HepG2 (cell line): ENCODE measurements at regions not wholly inside any gene's neighbourhood (a gene's known extent, or its start where the extent isn't known, plus 50 kb on each side); places are given as distances from the start of the nearest gene placed in this dataset.

Source experiments
- ATAC-seq: fragments of 200-7000 bp; cut with Tn5 transposase; 3 replicates; pipeline ENCODE4 v1.9.1; 2020; ENCODE audit warnings: mild to moderate bottlenecking, moderate library complexity
- BruUV-seq: library from RNA; stranded (reverse); fragments of 400-500 nt; replicated peaks from 2 replicates; lab custom pipeline; 2021; lab: Mats Ljungman, UMichigan
- CTCF ChIA-PET: fragments of 300-600 bp; formaldehyde crosslinking; extraction: SDS; loops from one replicate; lab custom pipeline; 2021; ENCODE audit warnings: low total read pairs, inconsistent platforms, low intra/inter-chr PET ratio; lab: Yijun Ruan, JAX
- POLR2A ChIA-PET: fragments of 350-600 bp; sonication (Branson Sonifier 250); formaldehyde crosslinking; loops from one replicate; lab custom pipeline; 2020; ENCODE audit warnings: antibody characterized with exemption, inconsistent platforms; lab: Yijun Ruan, JAX
- DNase-seq: peaks from one replicate; pipeline ENCODE4 v3.0.0-alpha.2; 2015; ENCODE audit warnings: low spot score
- FAIRE-seq: peaks from 3 replicates; lab custom pipeline; 2011; peaks lifted over from hg19 to GRCh38; lab: Jason Lieb, UNC
- H2AFZ ChIP-seq: one replicate; pipeline ENCODE4 v1.6.1; 2011; ENCODE audit warnings: low read length, inconsistent platforms
- H3K27ac ChIP-seq: fragments of 300-600 bp; 3 replicates; pipeline ENCODE4 v1.8.0; 2011; ENCODE audit warnings: mixed run types, mild to moderate bottlenecking, mixed read lengths, low read length, inconsistent platforms; ENCODE audit not compliant: insufficient read depth; ENCODE audit errors: extremely low read length
- H3K27me3 ChIP-seq, 2 experiments: fragments of 200-600 bp in 1 of 2; 2 replicates in 1 of 2; 3 replicates in 1 of 2; pipeline versions ENCODE4 v1.6.0 to v1.8.0; 2011; ENCODE audit warnings: low read length in 2 of 2, mild to moderate bottlenecking in 2 of 2, moderate library complexity in 2 of 2, inconsistent platforms in 1 of 2; ENCODE audit not compliant: insufficient read depth in 2 of 2, control insufficient read depth in 1 of 2
- H3K36me3 ChIP-seq, 2 experiments: fragments of 200-600 bp in 1 of 2; replicated peaks in 1 of 2; 2 replicates in 1 of 2; 3 replicates in 1 of 2; pipeline versions ENCODE4 v1.5.1 to v1.8.0; 2011; ENCODE audit warnings: low read length in 2 of 2, inconsistent platforms in 1 of 2; ENCODE audit not compliant: insufficient read depth in 2 of 2, control insufficient read depth in 1 of 2
- H3K4me1 ChIP-seq: 2 replicates; pipeline ENCODE4 v1.5.1; 2012; ENCODE audit warnings: low read length, inconsistent platforms; ENCODE audit not compliant: insufficient read depth
- H3K4me2 ChIP-seq: 2 replicates; pipeline ENCODE4 v1.6.0; 2011; ENCODE audit warnings: low read depth, low read length, inconsistent platforms
- H3K4me3 ChIP-seq, 3 experiments: fragments of 200-600 bp in 1 of 3; sonication (generic), shearing (Covaris generic) in 1 of 3; replicated peaks in 1 of 3; 2 replicates each; pipeline ENCODE4 v1.5.1; 2011 to 2016; ENCODE audit warnings: low read length in 3 of 3, inconsistent platforms in 2 of 3, low read depth in 2 of 3, mild to moderate bottlenecking in 2 of 3, control low read depth in 1 of 3, mixed read lengths in 1 of 3; ENCODE audit not compliant: insufficient read depth in 1 of 3
- H3K79me2 ChIP-seq: one replicate; pipeline ENCODE4 v1.6.1; 2011; ENCODE audit warnings: low read length, inconsistent platforms; ENCODE audit not compliant: insufficient read depth
- H3K9ac ChIP-seq: 2 replicates; pipeline ENCODE4 v1.6.0; 2011; ENCODE audit warnings: mild to moderate bottlenecking, low read depth, low read length, inconsistent platforms; ENCODE audit not compliant: insufficient read depth
- H3K9me3 ChIP-seq: 2 replicates; pipeline ENCODE4 v1.5.1; 2012; ENCODE audit warnings: mild to moderate bottlenecking, low read length
- H4K20me1 ChIP-seq: 2 replicates; pipeline ENCODE4 v1.6.0; 2011; ENCODE audit warnings: inconsistent platforms, mild to moderate bottlenecking, low read length, moderate library complexity; ENCODE audit not compliant: insufficient read depth
- ARNT2 ChIP-seq: sonication (generic); formaldehyde crosslinking; IDR thresholded peaks from 2 replicates; pipeline ENCODE4 v1.8.0; 2022; ENCODE audit warnings: mild to moderate bottlenecking, low read depth, missing genetic modification reagents, moderate library complexity
- BORCS8-MEF2B ChIP-seq: sonication (generic); formaldehyde crosslinking; IDR thresholded peaks from 2 replicates; pipeline ENCODE4 v1.8.0; 2022; ENCODE audit warnings: mild to moderate bottlenecking, missing genetic modification reagents
- CHD4 ChIP-seq: fragments of 200-600 bp; sonication (generic); IDR thresholded peaks from 2 replicates; pipeline ENCODE4 v1.7.0; 2017; ENCODE audit warnings: mild to moderate bottlenecking, low read length, borderline replicate concordance
- IRF2 ChIP-seq: IDR thresholded peaks from 2 replicates; pipeline ENCODE4 v1.6.1; 2018; ENCODE audit warnings: missing genetic modification reagents, missing compliant biosample characterization
- NR1H2 ChIP-seq: sonication (generic); formaldehyde crosslinking; IDR thresholded peaks from 2 replicates; pipeline ENCODE4 v1.8.1; 2022; ENCODE audit warnings: low read depth, missing genetic modification reagents, borderline replicate concordance
- POLR2AphosphoS5 ChIP-seq: IDR thresholded peaks from 2 replicates; pipeline ENCODE4 v1.6.1; 2012; ENCODE audit warnings: low read depth, low read length
- RFX1 ChIP-seq: fragments of 450-650 bp; IDR thresholded peaks from 2 replicates; pipeline ENCODE4 v1.6.1; 2017
- SRSF9 ChIP-seq: fragments of 200-400 bp; formaldehyde crosslinking; IDR thresholded peaks from 2 replicates; pipeline ENCODE4 v1.6.1; 2018; ENCODE audit warnings: borderline replicate concordance, mild to moderate bottlenecking, low read depth, low read length; ENCODE audit not compliant: insufficient read depth, poor library complexity, severe bottlenecking
- TMF1 ChIP-seq: sonication (generic); formaldehyde crosslinking; IDR thresholded peaks from 2 replicates; pipeline ENCODE4 v1.8.1; 2022; ENCODE audit warnings: low read depth, missing genetic modification reagents
- ZNF232 ChIP-seq: sonication (generic); formaldehyde crosslinking; IDR thresholded peaks from 2 replicates; pipeline ENCODE4 v1.4.0; 2020; ENCODE audit warnings: missing genetic modification reagents, borderline replicate concordance
- ZNF235 ChIP-seq: sonication (generic); formaldehyde crosslinking; IDR thresholded peaks from 2 replicates; pipeline ENCODE4 v1.8.1; 2023; ENCODE audit warnings: mild to moderate bottlenecking, missing genetic modification reagents, borderline replicate concordance
- ZNF30 ChIP-seq: sonication (generic); formaldehyde crosslinking; IDR thresholded peaks from 2 replicates; pipeline ENCODE4 v1.5.0; 2020; ENCODE audit warnings: mild to moderate bottlenecking, missing genetic modification reagents
- ZNF614 ChIP-seq: IDR thresholded peaks from 2 replicates; pipeline ENCODE4 v1.6.1; 2018; ENCODE audit warnings: missing biosample characterization, missing genetic modification reagents, inconsistent platforms, borderline replicate concordance
- ZNF616 ChIP-seq: sonication (generic); formaldehyde crosslinking; IDR thresholded peaks from 2 replicates; pipeline ENCODE4 v1.5.0; 2020; ENCODE audit warnings: low read depth, mild to moderate bottlenecking, missing genetic modification reagents
- ZNF678 ChIP-seq: sonication (generic); formaldehyde crosslinking; IDR thresholded peaks from 2 replicates; pipeline ENCODE4 v1.4.0; 2020; ENCODE audit warnings: mild to moderate bottlenecking, missing genetic modification reagents
- WGBS: methylation state at CpG from one replicate; pipeline ENCODE4 v1.1.6; 2017; ENCODE audit warnings: low lambda C conversion rate; 5-methylcytosine and 5-hydroxymethylcytosine counted together
- in situ Hi-C: cut with HindIII; loops from 2 replicates; pipeline ENCODE4 v1.10.0; 2017; ENCODE audit warnings: low pct_unique_long_range_greater_than_20kb; ENCODE audit not compliant: extremely low pct_ligation_motif_present
- intact Hi-C: fragments of 100-400 bp; cut with micrococcal nuclease; formaldehyde crosslinking; loops from one replicate; pipeline ENCODE4 v1.10.0; 2022; ENCODE audit not compliant: unreplicated experiment
- TF ChIP-seq, protein P1 (sequence below): sonication (generic); formaldehyde crosslinking; IDR thresholded peaks from 2 replicates; pipeline ENCODE4 v1.4.0; 2020; ENCODE audit warnings: mild to moderate bottlenecking, low read depth, missing genetic modification reagents
- TF ChIP-seq, protein P2 (sequence below): sonication (generic); formaldehyde crosslinking; IDR thresholded peaks from 2 replicates; pipeline ENCODE4 v1.8.1; 2023; ENCODE audit warnings: mild to moderate bottlenecking, missing genetic modification reagents
- TF ChIP-seq, protein P3 (sequence below): sonication (generic); formaldehyde crosslinking; conservative IDR thresholded peaks from 2 replicates; pipeline ENCODE4 v1.8.0; 2022; ENCODE audit warnings: low read depth, missing genetic modification reagents

DNA sequence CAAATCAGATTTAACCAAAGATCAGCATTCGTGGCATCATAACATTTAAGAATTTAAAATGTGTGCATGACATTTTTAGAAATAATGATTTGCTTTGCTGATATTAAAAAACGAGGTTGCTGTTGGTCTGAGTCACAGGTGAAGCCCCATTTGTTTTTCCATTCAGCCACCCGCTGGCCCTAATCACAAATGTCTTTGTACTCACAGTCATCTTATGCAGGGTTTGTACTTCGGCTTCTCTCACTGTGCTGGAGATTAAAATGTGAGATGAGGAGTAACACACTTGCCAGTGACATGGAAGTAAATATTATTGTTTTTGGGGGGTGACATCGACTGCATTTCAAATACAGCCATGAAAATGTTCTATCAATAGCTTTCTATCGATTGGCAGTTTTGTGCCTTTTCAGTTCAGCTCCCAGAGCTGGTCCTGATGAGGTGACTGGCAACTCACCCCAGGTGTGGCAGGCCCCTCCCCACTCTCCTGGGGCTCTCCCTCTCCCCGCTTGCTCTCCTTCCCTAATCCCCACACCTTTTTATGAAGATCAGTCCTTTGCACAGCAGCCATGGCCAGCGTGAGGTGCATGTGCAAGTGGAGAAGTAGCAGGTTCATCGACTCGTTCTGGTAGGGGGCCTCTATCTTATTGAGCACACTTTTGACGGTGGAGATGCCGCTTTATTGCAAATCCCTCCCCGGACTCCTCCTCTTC is 58.8 kb upstream of the FUCA2 start (continued):
- no peak for TF ChIP-seq TMF1 (CRISPR knock-in tag)
- no peak for TF ChIP-seq ZNF232 (CRISPR knock-in tag)
- TF ChIP-seq NR1H2 (CRISPR knock-in tag), result no peak
- no peak for TF ChIP-seq ZNF614
- TF ChIP-seq POLR2AphosphoS5, result no peak
- no peak for TF ChIP-seq ZNF235 (CRISPR knock-in tag)
- TF ChIP-seq ZNF30 (CRISPR knock-in tag), result no peak
- TF ChIP-seq BORCS8-MEF2B, result no peak
- no peak for TF ChIP-seq CHD4
- TF ChIP-seq ZNF616 (CRISPR knock-in tag), result no peak
- TF ChIP-seq IRF2, result no peak
- no peak for TF ChIP-seq ARNT2 (CRISPR knock-in tag)
- no peak for TF ChIP-seq ZNF678

DNA sequence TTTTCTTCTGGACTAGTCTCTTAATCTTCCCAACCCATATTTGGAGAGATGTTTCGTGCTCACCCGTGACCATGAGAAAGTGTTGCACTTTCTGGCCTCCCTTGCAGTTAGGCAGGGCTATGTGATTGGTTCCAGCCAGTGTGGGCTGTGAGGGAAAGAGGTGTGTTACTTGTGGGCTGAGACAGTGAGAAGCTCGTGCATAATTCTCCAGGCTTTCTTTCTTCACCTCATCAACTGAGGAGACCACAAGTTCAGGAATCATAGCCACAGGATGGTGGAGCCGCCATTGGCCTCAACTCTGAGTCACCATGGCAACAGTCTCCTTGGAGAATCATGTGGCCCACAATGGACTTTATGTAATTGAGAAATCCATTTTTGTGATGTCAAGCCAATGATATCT is 57.5 kb upstream of the FUCA2 start:
- BruUV-seq, result no TSS peak
- intact Hi-C loops, result no loop called here

More for the DNA sequence above, 57.5 kb upstream of the FUCA2 start:
- no peaks in the 10 kb centered on the region for H4K20me1 ChIP-seq
- WGBS, result 69% methylated on average over 4 of the region's 4 CpGs
- no peak for ATAC-seq
- ChIA-PET CTCF (no interaction called here), POLR2A (no interaction called here)
- H3K4me3 ChIP-seq, result no peak overlapping the region
- no peaks in the 10 kb centered on the region for H3K36me3 ChIP-seq
- no peak overlapping the region for H3K4me2 ChIP-seq
- H3K79me2 ChIP-seq, result no peaks in the 10 kb centered on the region
- no peak overlapping the region for H2AFZ ChIP-seq
- H3K9ac ChIP-seq, result no peak overlapping the region
- H3K4me1 ChIP-seq, result no peaks in the 10 kb centered on the region
- H3K27ac ChIP-seq, result no peak overlapping the region
- in situ Hi-C loops, result no loop called here
- no peak for DNase-seq
- no peaks in the 10 kb centered on the region for H3K27me3 ChIP-seq
- no peak for FAIRE-seq
- no peaks in the 10 kb centered on the region for H3K9me3 ChIP-seq
- TF ChIP-seq SRSF9 (no peak), RFX1 (peak; percentile 44; the same call in 1 of the 2 replicates)
- TF ChIP-seq, protein P1, sequence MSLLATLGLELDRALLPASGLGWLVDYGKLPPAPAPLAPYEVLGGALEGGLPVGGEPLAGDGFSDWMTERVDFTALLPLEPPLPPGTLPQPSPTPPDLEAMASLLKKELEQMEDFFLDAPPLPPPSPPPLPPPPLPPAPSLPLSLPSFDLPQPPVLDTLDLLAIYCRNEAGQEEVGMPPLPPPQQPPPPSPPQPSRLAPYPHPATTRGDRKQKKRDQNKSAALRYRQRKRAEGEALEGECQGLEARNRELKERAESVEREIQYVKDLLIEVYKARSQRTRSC (CRISPR knock-in tag), result no peak
- TF ChIP-seq, protein P2, sequence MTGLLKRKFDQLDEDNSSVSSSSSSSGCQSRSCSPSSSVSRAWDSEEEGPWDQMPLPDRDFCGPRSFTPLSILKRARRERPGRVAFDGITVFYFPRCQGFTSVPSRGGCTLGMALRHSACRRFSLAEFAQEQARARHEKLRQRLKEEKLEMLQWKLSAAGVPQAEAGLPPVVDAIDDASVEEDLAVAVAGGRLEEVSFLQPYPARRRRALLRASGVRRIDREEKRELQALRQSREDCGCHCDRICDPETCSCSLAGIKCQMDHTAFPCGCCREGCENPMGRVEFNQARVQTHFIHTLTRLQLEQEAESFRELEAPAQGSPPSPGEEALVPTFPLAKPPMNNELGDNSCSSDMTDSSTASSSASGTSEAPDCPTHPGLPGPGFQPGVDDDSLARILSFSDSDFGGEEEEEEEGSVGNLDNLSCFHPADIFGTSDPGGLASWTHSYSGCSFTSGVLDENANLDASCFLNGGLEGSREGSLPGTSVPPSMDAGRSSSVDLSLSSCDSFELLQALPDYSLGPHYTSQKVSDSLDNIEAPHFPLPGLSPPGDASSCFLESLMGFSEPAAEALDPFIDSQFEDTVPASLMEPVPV (CRISPR knock-in tag), result no peak
- TF ChIP-seq, protein P3, sequence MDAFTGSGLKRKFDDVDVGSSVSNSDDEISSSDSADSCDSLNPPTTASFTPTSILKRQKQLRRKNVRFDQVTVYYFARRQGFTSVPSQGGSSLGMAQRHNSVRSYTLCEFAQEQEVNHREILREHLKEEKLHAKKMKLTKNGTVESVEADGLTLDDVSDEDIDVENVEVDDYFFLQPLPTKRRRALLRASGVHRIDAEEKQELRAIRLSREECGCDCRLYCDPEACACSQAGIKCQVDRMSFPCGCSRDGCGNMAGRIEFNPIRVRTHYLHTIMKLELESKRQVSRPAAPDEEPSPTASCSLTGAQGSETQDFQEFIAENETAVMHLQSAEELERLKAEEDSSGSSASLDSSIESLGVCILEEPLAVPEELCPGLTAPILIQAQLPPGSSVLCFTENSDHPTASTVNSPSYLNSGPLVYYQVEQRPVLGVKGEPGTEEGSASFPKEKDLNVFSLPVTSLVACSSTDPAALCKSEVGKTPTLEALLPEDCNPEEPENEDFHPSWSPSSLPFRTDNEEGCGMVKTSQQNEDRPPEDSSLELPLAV (CRISPR knock-in tag), result no peak
